Hepatocyte (in vitro differentiated cells): ENCODE measurements at regions not wholly inside any gene's neighbourhood (a gene's known extent, or its start where the extent isn't known, plus 50 kb on each side); places are given as distances from the start of the nearest gene placed in this dataset.

ENCODE experiments used
- DNase-seq: peaks from one replicate; pipeline ENCODE4 v3.0.0-alpha.2; 2016; ENCODE audit warnings: low spot score
- H2AFZ ChIP-seq: fragments of 200-600 bp; sonication (generic); 2 replicates; pipeline ENCODE4 v1.6.0; 2016; ENCODE audit warnings: antibody characterized with exemption, mild to moderate bottlenecking
- H3K27ac ChIP-seq: fragments of 200-600 bp; sonication (generic); 2 replicates; pipeline ENCODE4 v1.5.1; 2016; ENCODE audit warnings: mild to moderate bottlenecking
- H3K27me3 ChIP-seq: fragments of 200-600 bp; sonication (generic); 2 replicates; pipeline ENCODE4 v1.6.1; 2016
- H3K36me3 ChIP-seq: fragments of 200-600 bp; sonication (generic); replicated peaks from 2 replicates; pipeline ENCODE4 v1.5.1; 2016; ENCODE audit warnings: low read depth; ENCODE audit not compliant: insufficient read depth
- H3K4me1 ChIP-seq: fragments of 200-600 bp; sonication (generic); 2 replicates; pipeline ENCODE4 v1.5.1; 2016; ENCODE audit warnings: mild to moderate bottlenecking, moderate library complexity; ENCODE audit not compliant: insufficient read depth
- H3K4me2 ChIP-seq: fragments of 200-600 bp; sonication (generic); 2 replicates; pipeline ENCODE4 v1.6.0; 2016
- H3K4me3 ChIP-seq: fragments of 200-600 bp; sonication (generic); 2 replicates; pipeline ENCODE4 v1.5.1; 2016; ENCODE audit warnings: mild to moderate bottlenecking
- H3K79me2 ChIP-seq: fragments of 200-600 bp; sonication (generic); 2 replicates; pipeline ENCODE4 v1.6.0; 2017; ENCODE audit warnings: mild to moderate bottlenecking
- H3K9me2 ChIP-seq: fragments of 200-600 bp; sonication (generic); replicated peaks from 2 replicates; pipeline ENCODE4 v1.6.0; 2017; ENCODE audit warnings: mild to moderate bottlenecking; ENCODE audit not compliant: insufficient read depth
- H3K9me3 ChIP-seq: fragments of 200-600 bp; sonication (generic); 2 replicates; pipeline ENCODE4 v1.5.1; 2016; ENCODE audit warnings: low read depth, mild to moderate bottlenecking
- H4K20me1 ChIP-seq: fragments of 200-600 bp; sonication (generic); 2 replicates; pipeline ENCODE4 v1.6.0; 2016; ENCODE audit warnings: mild to moderate bottlenecking; ENCODE audit not compliant: insufficient read depth, poor library complexity, severe bottlenecking
- EZH2 ChIP-seq: fragments of 200-600 bp; sonication (generic); IDR thresholded peaks from 2 replicates; pipeline ENCODE4 v1.6.1; 2016; ENCODE audit warnings: antibody characterized with exemption, mild to moderate bottlenecking, borderline replicate concordance
- EZH2phosphoT487 ChIP-seq: fragments of 200-600 bp; sonication (generic); IDR thresholded peaks from one replicate; pipeline ENCODE4 v1.6.1; 2018; ENCODE audit warnings: antibody characterized with exemption, mild to moderate bottlenecking, low read depth, moderate library complexity; ENCODE audit not compliant: unreplicated experiment, severe bottlenecking
- WGBS: methylation state at CpG from one replicate; pipeline ENCODE4 v1.1.6; 2016; ENCODE audit warnings: low lambda C conversion rate; ENCODE audit errors: missing lambda C conversion rate; 5-methylcytosine and 5-hydroxymethylcytosine counted together
- TF ChIP-seq, protein P1 (sequence below): fragments of 200-600 bp; sonication (generic); IDR thresholded peaks from 2 replicates; pipeline ENCODE4 v1.5.1; 2016; ENCODE audit warnings: antibody characterized with exemption, mild to moderate bottlenecking; ENCODE audit not compliant: poor library complexity

DNA sequence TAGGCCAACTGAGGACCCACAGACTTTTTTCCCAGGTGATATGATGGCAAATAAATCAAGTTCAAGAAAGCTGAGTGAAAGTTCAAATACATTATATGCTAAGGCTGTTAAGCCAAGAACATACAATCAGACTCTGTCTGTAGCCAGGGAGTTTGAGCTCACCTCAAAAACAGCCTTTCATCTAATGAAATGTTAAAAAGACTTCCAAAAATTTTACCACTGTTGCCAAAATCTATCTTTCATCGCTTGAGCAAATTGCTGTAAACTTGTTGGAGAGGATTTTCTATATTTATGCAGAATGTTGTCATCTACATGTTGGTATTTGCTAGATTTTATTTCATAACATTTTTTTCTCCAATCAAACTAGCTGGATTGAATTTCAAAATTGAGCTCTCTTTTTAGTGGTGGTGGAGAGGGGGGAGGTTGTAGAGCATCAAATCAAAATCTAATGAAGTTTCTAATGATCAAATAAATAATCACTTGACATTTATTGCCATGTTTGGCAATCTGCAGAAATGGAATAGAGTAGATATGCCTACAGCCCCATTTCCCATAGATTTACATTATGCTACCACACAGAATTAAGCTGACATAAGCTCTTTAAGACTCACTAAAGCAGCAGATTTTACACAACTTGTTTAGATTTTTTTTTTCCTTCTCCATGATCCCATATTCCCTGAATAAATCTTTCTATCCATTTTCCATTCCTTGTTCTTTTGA, 828.9 kb upstream of the ZNF608 start:
- H3K36me3 ChIP-seq = no peaks in the 10 kb centered on the region
- no peaks in the 10 kb centered on the region for H3K79me2 ChIP-seq
- H3K4me1 ChIP-seq = peaks cover 16% of the 10 kb centered on the region
- H3K27me3 ChIP-seq = no peaks in the 10 kb centered on the region
- no peaks in the 10 kb centered on the region for H4K20me1 ChIP-seq
- 78% methylated on average over 1 of the region's 1 CpG for WGBS
- no peaks in the 10 kb centered on the region for H3K9me2 ChIP-seq
- H3K4me3 ChIP-seq = no peak overlapping the region
- peak overlapping the region; percentile 32 for H3K4me2 ChIP-seq
- DNase-seq = no peak
- no peak overlapping the region for H3K27ac ChIP-seq
- H3K9me3 ChIP-seq = no peaks in the 10 kb centered on the region
- TF ChIP-seq, protein P1, sequence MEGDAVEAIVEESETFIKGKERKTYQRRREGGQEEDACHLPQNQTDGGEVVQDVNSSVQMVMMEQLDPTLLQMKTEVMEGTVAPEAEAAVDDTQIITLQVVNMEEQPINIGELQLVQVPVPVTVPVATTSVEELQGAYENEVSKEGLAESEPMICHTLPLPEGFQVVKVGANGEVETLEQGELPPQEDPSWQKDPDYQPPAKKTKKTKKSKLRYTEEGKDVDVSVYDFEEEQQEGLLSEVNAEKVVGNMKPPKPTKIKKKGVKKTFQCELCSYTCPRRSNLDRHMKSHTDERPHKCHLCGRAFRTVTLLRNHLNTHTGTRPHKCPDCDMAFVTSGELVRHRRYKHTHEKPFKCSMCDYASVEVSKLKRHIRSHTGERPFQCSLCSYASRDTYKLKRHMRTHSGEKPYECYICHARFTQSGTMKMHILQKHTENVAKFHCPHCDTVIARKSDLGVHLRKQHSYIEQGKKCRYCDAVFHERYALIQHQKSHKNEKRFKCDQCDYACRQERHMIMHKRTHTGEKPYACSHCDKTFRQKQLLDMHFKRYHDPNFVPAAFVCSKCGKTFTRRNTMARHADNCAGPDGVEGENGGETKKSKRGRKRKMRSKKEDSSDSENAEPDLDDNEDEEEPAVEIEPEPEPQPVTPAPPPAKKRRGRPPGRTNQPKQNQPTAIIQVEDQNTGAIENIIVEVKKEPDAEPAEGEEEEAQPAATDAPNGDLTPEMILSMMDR = no peak
- TF ChIP-seq EZH2 (no peak), EZH2phosphoT487 (no peak)
- H2AFZ ChIP-seq = no peak overlapping the region

DNA sequence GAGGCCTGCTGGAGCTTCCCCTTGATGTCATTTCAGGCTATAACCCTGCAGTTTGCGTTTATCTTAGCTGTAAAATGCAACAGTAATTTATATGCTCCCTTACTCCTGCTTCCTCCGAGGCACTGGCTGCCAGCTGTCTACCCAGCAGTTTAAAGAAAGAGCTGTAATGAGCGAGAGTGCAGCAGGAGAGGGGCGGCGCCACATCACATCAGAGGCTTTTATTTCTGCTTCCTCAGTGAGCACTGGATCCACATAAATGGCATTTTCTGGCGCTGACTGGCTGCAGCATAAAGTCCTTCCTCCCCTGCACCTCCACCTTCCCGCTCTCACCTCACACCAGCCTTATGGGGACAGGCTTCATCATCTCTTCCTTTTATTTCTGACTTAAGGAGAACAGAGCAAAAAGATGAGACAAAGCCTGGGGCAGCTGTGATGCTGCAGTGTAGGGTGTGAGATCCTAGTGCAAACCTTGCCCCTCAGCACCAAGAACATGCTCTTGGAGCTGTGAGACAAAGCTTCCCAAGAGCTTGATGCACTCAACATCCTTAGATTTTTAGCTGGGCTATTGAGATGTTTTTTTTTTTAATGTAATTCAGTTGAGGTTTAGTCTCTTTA, 829.6 kb upstream of the ZNF608 start:
- DNase-seq = peak; percentile 40
- TF ChIP-seq EZH2 (no peak), EZH2phosphoT487 (no peak)
- TF ChIP-seq, protein P1 = no peak
- Histone ChIP-seq H3K9me3 (no peaks in the 10 kb centered on the region), H3K79me2 (no peaks in the 10 kb centered on the region), H3K4me3 (no peak overlapping the region), H3K4me1 (peaks cover 16% of the 10 kb centered on the region), H3K4me2 (peak overlapping the region; percentile 32), H3K36me3 (no peaks in the 10 kb centered on the region), H3K27ac (no peak overlapping the region), H3K27me3 (no peaks in the 10 kb centered on the region), H2AFZ (no peak overlapping the region), H4K20me1 (no peaks in the 10 kb centered on the region), H3K9me2 (no peaks in the 10 kb centered on the region)
- 23% methylated on average over 7 of the region's 7 CpGs for WGBS

DNA sequence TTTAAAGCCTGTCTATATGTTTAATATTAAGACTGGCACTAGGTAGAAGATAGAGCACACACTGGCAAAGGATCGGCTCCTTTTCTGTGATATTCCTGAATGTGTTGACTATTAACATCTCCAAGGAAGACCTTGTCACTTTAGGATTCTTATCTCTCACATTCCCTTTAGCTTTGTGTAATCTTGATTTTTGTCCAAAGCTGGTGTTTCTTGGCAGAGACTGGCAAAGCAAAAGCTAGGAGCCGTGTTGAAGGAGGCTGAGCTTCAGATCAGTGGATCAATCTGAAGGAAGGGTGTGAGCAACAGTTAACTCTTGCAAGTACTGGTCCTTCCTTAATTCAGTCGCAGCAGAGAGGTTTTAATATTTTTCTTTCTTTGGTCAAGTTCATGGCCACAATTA, 830.4 kb upstream of the ZNF608 start:
- Histone ChIP-seq H3K4me2 (no peak overlapping the region), H3K4me1 (peaks cover 16% of the 10 kb centered on the region), H3K9me3 (no peaks in the 10 kb centered on the region), H3K27me3 (no peaks in the 10 kb centered on the region), H3K9me2 (no peaks in the 10 kb centered on the region), H3K4me3 (no peak overlapping the region), H4K20me1 (no peaks in the 10 kb centered on the region), H3K36me3 (no peaks in the 10 kb centered on the region), H3K79me2 (no peaks in the 10 kb centered on the region), H2AFZ (no peak overlapping the region), H3K27ac (no peak overlapping the region)
- no peak for DNase-seq
- TF ChIP-seq EZH2phosphoT487 = no peak
- no peak for TF ChIP-seq EZH2
- TF ChIP-seq, protein P1 = no peak
- 59% methylated on average over 3 of the region's 3 CpGs for WGBS
